H1 (cell line): ENCODE measurements at regions not wholly inside any gene's neighbourhood (a gene's known extent, or its start where the extent isn't known, plus 50 kb on each side); places are given as distances from the start of the nearest gene placed in this dataset.

ENCODE experiments used
- BRCA1 ChIP-seq: IDR thresholded peaks from 2 replicates; pipeline ENCODE4 v1.6.1; 2012; ENCODE audit warnings: low read depth, low read length, improper control_type of control experiment
- TF ChIP-seq, protein P1 (sequence below): fragments of 300-600 bp; sonication (generic); IDR thresholded peaks from 2 replicates; pipeline ENCODE4 v1.7.1; 2012; ENCODE audit warnings: low read length, moderate library complexity, mild to moderate bottlenecking, inconsistent platforms; ENCODE audit not compliant: insufficient replicate concordance

DNA sequence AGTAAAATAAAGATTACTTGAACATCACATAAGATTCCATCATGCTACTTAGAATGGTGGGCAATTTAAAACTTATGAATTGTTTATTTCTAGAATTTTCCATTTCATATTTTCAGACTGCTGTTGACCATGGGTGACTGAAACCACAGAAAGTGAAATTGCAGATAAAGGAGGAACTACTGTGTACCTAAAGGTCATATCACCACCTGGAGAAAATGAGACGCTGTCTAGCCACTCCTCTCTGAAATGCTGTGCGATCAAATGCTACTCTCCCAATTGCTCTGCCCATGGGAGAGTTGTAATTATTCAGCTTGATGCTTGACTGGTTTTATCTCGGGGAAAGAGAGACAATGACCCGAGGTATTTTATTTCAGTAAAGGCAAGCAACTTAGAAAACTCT, 128.9 kb upstream of the ERCC4 start (continued):
- TF ChIP-seq, protein P1, sequence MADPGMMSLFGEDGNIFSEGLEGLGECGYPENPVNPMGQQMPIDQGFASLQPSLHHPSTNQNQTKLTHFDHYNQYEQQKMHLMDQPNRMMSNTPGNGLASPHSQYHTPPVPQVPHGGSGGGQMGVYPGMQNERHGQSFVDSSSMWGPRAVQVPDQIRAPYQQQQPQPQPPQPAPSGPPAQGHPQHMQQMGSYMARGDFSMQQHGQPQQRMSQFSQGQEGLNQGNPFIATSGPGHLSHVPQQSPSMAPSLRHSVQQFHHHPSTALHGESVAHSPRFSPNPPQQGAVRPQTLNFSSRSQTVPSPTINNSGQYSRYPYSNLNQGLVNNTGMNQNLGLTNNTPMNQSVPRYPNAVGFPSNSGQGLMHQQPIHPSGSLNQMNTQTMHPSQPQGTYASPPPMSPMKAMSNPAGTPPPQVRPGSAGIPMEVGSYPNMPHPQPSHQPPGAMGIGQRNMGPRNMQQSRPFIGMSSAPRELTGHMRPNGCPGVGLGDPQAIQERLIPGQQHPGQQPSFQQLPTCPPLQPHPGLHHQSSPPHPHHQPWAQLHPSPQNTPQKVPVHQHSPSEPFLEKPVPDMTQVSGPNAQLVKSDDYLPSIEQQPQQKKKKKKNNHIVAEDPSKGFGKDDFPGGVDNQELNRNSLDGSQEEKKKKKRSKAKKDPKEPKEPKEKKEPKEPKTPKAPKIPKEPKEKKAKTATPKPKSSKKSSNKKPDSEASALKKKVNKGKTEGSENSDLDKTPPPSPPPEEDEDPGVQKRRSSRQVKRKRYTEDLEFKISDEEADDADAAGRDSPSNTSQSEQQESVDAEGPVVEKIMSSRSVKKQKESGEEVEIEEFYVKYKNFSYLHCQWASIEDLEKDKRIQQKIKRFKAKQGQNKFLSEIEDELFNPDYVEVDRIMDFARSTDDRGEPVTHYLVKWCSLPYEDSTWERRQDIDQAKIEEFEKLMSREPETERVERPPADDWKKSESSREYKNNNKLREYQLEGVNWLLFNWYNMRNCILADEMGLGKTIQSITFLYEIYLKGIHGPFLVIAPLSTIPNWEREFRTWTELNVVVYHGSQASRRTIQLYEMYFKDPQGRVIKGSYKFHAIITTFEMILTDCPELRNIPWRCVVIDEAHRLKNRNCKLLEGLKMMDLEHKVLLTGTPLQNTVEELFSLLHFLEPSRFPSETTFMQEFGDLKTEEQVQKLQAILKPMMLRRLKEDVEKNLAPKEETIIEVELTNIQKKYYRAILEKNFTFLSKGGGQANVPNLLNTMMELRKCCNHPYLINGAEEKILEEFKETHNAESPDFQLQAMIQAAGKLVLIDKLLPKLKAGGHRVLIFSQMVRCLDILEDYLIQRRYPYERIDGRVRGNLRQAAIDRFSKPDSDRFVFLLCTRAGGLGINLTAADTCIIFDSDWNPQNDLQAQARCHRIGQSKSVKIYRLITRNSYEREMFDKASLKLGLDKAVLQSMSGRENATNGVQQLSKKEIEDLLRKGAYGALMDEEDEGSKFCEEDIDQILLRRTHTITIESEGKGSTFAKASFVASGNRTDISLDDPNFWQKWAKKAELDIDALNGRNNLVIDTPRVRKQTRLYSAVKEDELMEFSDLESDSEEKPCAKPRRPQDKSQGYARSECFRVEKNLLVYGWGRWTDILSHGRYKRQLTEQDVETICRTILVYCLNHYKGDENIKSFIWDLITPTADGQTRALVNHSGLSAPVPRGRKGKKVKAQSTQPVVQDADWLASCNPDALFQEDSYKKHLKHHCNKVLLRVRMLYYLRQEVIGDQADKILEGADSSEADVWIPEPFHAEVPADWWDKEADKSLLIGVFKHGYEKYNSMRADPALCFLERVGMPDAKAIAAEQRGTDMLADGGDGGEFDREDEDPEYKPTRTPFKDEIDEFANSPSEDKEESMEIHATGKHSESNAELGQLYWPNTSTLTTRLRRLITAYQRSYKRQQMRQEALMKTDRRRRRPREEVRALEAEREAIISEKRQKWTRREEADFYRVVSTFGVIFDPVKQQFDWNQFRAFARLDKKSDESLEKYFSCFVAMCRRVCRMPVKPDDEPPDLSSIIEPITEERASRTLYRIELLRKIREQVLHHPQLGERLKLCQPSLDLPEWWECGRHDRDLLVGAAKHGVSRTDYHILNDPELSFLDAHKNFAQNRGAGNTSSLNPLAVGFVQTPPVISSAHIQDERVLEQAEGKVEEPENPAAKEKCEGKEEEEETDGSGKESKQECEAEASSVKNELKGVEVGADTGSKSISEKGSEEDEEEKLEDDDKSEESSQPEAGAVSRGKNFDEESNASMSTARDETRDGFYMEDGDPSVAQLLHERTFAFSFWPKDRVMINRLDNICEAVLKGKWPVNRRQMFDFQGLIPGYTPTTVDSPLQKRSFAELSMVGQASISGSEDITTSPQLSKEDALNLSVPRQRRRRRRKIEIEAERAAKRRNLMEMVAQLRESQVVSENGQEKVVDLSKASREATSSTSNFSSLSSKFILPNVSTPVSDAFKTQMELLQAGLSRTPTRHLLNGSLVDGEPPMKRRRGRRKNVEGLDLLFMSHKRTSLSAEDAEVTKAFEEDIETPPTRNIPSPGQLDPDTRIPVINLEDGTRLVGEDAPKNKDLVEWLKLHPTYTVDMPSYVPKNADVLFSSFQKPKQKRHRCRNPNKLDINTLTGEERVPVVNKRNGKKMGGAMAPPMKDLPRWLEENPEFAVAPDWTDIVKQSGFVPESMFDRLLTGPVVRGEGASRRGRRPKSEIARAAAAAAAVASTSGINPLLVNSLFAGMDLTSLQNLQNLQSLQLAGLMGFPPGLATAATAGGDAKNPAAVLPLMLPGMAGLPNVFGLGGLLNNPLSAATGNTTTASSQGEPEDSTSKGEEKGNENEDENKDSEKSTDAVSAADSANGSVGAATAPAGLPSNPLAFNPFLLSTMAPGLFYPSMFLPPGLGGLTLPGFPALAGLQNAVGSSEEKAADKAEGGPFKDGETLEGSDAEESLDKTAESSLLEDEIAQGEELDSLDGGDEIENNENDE: no peak
- TF ChIP-seq BRCA1: no peak
- TF ChIP-seq, all 59 proteins: peak for 0
